HK-2 (cell line): ENCODE measurements at regions not wholly inside any gene's neighbourhood (a gene's known extent, or its start where the extent isn't known, plus 50 kb on each side); places are given as distances from the start of the nearest gene placed in this dataset.

Experiments used
- DNase-seq: peaks from one replicate; pipeline ENCODE4 v3.0.0-alpha.2; 2018; ENCODE audit not compliant: unreplicated experiment

- DNase-seq: no peak
Measured at GRCh38 chr2:128686881-128687555, 368.4 kb upstream of the HS6ST1 start.

DNA sequence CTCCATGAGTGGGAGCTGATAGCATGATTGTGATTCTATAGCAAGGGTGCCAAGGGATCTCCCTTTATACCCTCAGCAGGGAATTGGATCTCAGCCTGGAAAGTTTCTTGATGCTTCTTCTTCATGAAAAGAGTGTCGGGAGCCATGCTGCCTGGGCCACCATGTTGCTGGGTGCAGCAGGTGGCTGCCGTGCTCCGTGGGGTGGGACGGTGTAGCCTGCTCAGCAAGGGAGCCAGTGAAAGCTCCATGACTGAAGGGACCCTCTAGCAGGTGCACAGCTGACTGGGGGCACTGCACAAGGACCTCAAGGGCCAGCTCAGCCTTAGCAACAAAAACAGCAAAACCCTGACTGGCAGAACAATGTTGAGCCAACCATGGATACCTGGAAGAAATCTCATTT is 368.9 kb upstream of the HS6ST1 start:
- no peak for DNase-seq

DNA sequence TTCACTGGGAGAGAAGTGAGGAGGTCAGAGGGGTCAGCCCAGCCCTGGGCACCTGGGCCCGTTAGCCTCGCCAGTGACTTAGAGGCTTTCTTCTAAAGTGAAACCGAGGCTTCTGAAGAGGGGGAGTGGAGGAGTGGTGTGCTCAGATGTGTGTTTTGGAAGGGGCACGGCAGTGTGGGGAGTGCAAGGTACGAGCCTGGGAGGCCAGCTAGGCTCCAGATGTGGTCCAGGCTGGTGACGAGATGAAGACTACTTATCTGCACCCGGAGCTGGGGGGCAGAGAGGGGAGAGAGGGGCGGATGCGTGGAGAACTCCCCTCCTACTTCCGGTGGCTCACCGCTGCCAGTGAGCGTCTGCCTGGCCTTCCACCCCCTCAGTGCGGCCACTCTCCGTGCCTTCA is 371.3 kb upstream of the HS6ST1 start:
- no peak for DNase-seq

DNA sequence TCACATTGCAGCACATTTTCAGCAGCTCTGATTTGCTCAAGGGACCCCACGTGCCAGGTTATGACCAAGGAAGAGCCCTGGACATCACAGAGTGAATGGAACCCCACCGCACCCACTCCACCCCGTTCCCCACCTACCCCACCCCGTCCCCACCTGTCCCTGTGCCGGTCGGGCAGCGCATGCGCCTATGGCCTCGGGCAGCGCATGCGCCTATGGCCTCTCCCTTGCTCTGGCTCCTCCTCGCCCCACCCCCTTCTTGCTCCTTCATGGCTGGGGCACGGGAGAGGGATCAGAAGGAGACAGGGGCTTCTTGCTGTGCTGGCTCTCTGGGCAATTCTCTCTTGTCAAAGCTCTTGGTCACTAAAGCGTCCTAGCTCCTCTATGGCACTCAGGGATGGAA is 371.8 kb upstream of the HS6ST1 start:
- no peak for DNase-seq

DNA sequence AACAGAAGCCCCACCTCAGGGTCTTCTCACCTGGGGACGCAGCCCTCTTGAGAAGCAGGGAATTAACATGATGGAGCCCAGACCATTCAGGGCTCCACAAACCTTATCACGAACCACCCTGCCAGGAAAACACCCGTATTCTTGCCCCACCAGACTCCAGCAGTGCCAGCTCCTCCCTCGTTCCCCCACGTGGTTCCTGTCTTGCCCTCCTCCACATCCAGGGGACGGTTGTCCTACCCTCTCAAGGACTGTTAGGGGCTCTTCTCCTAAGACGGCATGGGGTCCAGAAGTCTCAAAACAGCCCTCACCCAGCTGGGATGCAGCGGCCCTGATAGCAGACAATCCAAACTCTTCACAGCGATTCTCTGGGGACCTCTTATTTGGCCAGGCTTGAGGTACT is 372.2 kb upstream of the HS6ST1 start:
- no peak for DNase-seq

- DNase-seq: no peak
Measured at GRCh38 chr2:128691526-128691925, 372.9 kb upstream of the HS6ST1 start.

DNA sequence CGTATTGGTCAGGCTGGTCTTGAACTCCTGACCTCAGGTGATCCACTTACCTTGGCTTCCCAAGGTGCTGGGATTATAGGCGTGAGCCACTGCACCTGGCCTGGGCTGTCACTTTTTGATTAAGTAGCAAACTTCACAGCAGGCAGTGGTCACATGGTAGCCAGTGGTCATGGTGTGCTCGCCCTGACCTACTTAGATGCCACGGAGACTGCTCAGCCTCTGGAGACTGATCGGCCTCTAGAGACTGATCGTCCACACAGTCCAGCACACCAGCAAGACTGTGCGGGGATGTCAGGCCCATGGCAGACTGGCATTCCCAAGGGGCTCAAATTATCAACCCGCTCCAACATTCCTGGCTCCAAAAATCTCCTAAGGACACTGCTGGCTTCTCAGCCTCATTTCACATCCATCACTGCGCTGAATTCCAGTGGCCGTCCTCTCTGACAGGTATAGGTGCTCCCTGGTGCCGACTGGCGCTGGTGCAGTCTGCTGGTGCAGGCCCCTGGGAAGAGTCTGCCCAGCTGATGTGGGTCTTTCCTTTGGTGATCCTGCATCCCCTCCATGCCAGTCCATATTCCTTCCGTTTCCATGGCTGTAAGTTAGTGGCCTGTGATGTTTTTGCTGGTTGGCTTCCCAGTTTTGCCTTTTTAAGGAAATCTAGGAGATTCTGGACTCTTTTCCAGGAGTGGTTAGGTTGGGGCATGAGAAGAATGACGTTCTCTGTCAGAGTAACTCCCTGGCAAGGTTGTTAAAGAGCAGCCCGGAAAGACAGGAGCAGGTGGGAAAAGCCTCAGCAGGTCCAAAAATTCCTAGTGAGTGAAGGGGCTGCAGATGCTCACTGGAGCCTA is 374.5 kb upstream of the HS6ST1 start:
- DNase-seq: no peak

DNA sequence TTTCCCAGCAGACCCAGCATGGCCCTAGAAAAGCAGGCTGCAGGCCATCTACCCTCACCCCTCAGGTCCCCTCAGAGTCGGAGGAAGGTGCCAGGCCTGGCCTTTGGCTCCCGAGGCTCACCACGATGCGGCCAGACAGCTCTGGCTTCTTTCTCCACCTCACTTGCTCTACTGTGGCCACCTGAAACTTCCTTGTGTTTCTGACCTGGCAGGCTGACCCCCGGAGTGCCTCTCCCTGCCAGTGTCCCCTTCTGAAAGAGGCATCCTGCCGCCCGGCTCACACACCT is 375.0 kb upstream of the HS6ST1 start:
- no peak for DNase-seq

GRCh38 chr2:128695646-128696220 is 377.1 kb upstream of the HS6ST1 start:
- DNase-seq: no peak

DNA sequence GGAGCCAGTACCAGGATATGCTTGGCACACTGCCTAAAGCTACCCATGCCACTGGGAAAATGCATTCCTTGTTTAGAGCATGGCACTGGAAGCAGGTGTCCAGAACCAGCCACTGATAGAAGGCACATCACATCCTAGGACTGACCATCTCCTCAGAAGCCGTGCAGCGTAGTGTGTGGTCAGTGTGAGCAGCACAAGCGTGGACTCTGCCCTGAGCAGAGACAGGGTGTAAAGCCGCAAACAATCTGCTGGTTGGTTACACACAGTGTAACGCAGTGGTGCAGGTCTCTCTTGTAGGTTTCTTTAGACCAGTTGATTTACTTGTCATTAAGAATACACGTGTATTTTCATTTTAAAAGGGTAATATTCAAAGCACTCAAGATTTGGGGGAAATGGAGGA is 377.8 kb upstream of the HS6ST1 start:
- no peak for DNase-seq

DNA sequence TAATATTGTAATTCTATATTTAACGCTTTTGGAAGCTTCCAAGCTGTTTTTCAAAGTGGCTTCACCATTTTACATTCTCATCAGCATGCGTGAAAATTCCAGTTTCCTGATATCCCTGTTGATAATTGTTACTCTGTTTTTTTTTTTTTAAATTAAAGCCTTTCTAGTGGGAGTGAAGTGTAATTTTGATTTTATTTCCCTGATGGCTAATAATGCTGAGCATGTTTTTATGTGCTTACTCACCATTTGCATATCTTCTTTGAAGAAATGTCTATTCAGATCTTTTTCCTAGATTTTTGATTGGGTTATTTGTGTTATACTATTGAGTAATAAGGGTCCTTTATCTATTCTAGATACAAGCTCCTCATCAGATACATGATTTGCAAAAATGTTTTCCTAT is 382.8 kb upstream of the HS6ST1 start:
- DNase-seq: no peak

GRCh38 chr2:128702616-128703015 is 383.9 kb upstream of the HS6ST1 start:
- no peak for DNase-seq

GRCh38 chr2:128708106-128708816 is 389.6 kb upstream of the HS6ST1 start:
- no peak for DNase-seq

DNA sequence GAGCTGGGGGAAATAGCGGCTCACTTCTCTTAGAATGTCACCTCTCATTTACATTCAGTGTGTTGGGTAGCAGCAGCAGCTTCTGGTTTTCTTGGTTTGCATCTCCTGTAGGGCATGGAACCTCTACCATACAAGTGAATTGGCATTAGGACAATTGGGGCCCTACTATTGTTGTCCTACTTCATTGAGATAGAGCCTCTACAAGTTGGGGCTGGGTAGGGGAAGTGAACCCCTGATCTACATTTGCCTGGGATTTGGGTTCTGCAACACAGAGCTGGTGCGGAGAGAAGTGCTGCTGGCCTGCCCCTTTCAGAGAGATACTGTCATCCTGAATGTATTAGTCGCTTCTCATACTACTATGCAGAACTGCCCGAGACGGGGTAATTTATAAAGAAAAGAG is 391.6 kb upstream of the HS6ST1 start:
- DNase-seq: no peak

DNA sequence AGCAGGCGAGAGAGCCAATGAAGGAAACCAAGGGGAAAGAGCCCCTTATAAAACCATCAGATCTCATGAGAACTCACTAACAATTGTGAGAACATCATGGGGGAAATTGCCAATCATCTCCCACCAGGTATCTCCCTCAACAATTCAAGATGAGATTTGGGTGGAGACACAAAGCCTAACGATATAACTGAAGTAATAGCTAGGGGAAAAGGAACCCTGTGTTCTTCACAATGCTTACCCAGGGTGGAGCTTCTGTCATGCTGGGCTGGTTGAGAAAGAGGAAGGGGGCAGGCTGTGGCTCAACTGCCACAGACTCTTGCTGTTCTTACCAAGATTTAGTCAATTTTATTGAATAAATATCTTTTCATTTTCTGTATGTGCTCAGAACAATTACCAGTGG is 392.1 kb upstream of the HS6ST1 start:
- no peak for DNase-seq

DNA sequence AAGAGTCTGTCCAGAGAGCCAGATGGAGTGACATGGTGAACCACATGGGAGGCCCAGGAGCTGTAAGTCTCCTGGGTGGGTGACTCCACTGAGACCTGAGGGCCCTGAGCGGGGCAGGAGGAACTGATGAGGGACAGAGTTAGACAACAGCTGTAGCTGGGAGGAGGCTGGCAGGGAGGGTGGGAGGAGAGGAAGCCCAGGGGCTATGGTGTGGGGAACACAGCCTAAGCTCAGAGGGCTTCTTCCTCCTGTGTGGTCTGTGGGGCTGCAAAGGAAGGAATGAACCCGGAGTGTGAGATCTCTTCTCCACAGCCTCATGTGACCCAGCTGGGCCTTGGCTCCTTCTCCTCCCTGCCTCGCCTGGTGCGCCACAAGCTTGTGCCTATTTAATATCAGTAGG is 395.6 kb upstream of the HS6ST1 start:
- no peak for DNase-seq

DNA sequence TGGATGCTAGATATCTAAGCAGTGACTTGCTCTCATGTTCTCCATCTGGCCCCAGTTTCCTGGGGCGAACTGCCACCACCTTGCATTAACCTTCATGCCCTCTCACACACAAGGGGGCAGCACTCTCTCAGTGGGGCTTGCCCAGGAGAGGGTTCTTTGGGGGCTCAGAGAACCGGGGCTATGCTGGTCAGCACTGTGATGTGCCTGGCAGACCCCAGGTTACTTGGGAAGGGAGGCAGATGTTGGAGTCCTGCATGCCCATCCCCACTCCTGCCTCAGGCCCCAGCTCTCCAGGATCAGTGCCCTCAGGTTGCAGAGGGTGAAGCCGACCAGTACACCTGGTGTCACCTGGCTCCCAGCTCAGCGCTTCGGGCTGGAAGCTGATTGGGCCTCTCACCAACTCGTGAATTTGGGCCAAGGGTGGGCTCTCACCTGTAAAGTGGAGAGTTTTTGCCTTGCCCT is 396.2 kb upstream of the HS6ST1 start:
- DNase-seq: no peak

DNA sequence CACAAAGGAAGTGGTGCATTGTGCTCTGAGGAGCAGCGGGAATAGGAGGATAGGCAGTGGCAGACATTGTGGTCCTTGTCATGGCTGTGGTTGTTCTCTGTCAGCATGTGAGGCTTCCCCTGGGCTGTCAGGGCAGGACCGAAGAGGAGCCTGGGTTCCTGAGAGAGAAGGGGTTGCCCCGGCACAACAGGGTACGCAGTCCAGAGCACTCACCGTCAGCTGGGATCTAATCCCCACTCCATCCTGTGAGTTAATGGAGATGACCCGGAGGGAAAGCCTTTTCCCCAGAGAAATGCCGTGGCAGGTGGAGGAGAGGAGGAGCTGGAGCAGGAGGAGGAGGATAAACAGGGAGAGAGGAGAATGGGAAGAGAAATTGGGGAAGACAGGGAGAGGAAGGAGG is 396.7 kb upstream of the HS6ST1 start:
- no peak for DNase-seq

- DNase-seq: no peak
Measured at GRCh38 chr2:128716299-128716721, 397.6 kb upstream of the HS6ST1 start.

DNA sequence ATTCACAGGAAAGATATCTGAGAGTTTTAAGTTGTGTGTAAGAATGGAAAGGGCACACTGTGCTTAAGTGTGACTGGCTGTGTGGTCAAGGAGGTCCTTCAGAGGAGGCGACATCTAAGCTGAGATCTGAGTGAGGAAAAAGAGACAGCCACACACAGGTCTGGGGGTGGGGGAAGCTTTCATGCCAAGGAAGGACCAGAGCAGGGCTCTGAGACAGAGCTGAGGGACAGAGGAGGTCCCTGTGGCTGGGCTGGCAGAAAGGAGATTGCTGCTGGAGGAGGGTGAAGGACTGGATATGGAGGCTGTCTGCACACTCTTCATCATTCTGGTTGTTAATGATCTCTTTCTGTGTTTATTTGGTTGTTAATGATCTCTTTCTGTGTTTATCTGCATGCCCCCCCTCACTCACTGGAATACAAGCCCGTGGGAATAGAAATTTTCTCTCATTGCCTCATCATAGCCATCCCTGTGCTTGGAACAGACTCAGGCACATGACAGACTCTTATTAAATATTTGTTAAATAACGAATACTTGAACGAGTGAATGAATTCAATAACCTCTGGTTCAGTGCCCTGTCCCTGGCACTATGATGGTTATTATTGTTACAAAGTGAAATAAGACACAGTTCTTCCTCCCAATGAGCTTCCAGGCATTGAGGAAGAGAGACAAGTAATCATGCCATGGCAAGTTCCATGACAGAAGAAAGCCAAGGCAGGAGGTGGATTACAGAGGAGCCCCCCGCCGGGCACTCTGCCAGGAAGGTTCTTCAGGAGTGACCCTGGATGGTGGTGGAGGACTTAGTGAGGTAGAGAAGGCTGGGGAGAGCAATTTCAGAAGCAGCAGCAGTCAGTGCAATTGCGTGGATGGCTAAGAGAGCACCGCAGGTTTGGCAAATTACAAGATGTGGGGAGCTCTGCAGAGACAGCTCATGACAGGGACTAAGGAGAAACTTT is 399.4 kb upstream of the HS6ST1 start:
- no peak for DNase-seq
